GM12892 (cell line): ENCODE measurements at regions not wholly inside any gene's neighbourhood (a gene's known extent, or its start where the extent isn't known, plus 50 kb on each side); places are given as distances from the start of the nearest gene placed in this dataset.
"Not testable (repeated sequence)": the region's sequence is repeated elsewhere in the genome, so short reads cannot be mapped to it uniquely, and the experiment has no call there.

Source experiments
- DNase-seq: peaks from one replicate; pipeline ENCODE4 v3.0.0; 2011; ENCODE audit not compliant: insufficient read length
- FAIRE-seq: peaks from 2 replicates; lab custom pipeline; 2011; peaks lifted over from hg19 to GRCh38; lab: Jason Lieb, UNC
- POLR2A ChIP-seq: IDR thresholded peaks from 2 replicates; pipeline ENCODE4 v1.6.1; 2011; ENCODE audit warnings: low read depth, low read length, control low read depth
- POLR2AphosphoS5 ChIP-seq: IDR thresholded peaks from 2 replicates; pipeline ENCODE4 v1.6.1; 2011; ENCODE audit warnings: low read depth, low read length, control low read depth
- TAF1 ChIP-seq: IDR thresholded peaks from 2 replicates; pipeline ENCODE4 v1.6.1; 2011; ENCODE audit warnings: low read depth, mild to moderate bottlenecking, control low read depth, low read length, borderline replicate concordance

- DNase-seq: no peak
- no peak for TF ChIP-seq POLR2A
- no peak for TF ChIP-seq TAF1
- FAIRE-seq: no peak
Observed at GRCh38 chr6:87763901-87764300, 61.9 kb upstream of the AKIRIN2 start.

GRCh38 chr6:87763276-87763675 lies 61.2 kb upstream of the AKIRIN2 start:
- no peak for DNase-seq
- no peak for FAIRE-seq
- no peak for TF ChIP-seq POLR2A
- no peak for TF ChIP-seq TAF1
- TF ChIP-seq POLR2AphosphoS5: no peak

- no peak for DNase-seq
- TF ChIP-seq POLR2AphosphoS5 (no peak), TAF1 (no peak), POLR2A (no peak)
- no peak for FAIRE-seq
Observed at GRCh38 chr6:87762116-87762515, 60.1 kb upstream of the AKIRIN2 start.

GRCh38 chr6:87757792-87758191 lies 55.8 kb upstream of the AKIRIN2 start:
- TF ChIP-seq POLR2A (no peak), POLR2AphosphoS5 (no peak), TAF1 (no peak)
- no peak for FAIRE-seq

GRCh38 chr6:87756858-87757257 lies 54.8 kb upstream of the AKIRIN2 start:
- TF ChIP-seq POLR2A: no peak
- TF ChIP-seq TAF1: no peak
- TF ChIP-seq POLR2AphosphoS5: no peak
- FAIRE-seq (peak; percentile 97), DNase-seq (peak; percentile 51)

More at GRCh38 chr6:87757792-87758191, 55.8 kb upstream of the AKIRIN2 start:
- DNase-seq: no peak

- FAIRE-seq (peak; percentile 81), DNase-seq (no peak)
- no peak for TF ChIP-seq POLR2A
- no peak for TF ChIP-seq POLR2AphosphoS5
- no peak for TF ChIP-seq TAF1
Observed at GRCh38 chr6:87755708-87756671, 54.0 kb upstream of the AKIRIN2 start.

GRCh38 chr6:87754828-87755227 lies 52.8 kb upstream of the AKIRIN2 start:
- FAIRE-seq (no peak), DNase-seq (no peak)
- TF ChIP-seq TAF1: no peak
- TF ChIP-seq POLR2AphosphoS5: no peak
- TF ChIP-seq POLR2A: no peak

GRCh38 chr6:87753131-87753685 lies 51.2 kb upstream of the AKIRIN2 start:
- TF ChIP-seq POLR2A (no peak), POLR2AphosphoS5 (no peak), TAF1 (no peak)
- FAIRE-seq: no peak

GRCh38 chr6:87752503-87752902 lies 50.5 kb upstream of the AKIRIN2 start:
- DNase-seq, FAIRE-seq: not testable (repeated sequence)

More at GRCh38 chr6:87753131-87753685, 51.2 kb upstream of the AKIRIN2 start:
- no peak for DNase-seq
